ENCODE measurements at regions not wholly inside any gene's neighbourhood (a gene's known extent, or its start where the extent isn't known, plus 50 kb on each side); places are given as distances from the start of the nearest gene placed in this dataset.

DNA sequence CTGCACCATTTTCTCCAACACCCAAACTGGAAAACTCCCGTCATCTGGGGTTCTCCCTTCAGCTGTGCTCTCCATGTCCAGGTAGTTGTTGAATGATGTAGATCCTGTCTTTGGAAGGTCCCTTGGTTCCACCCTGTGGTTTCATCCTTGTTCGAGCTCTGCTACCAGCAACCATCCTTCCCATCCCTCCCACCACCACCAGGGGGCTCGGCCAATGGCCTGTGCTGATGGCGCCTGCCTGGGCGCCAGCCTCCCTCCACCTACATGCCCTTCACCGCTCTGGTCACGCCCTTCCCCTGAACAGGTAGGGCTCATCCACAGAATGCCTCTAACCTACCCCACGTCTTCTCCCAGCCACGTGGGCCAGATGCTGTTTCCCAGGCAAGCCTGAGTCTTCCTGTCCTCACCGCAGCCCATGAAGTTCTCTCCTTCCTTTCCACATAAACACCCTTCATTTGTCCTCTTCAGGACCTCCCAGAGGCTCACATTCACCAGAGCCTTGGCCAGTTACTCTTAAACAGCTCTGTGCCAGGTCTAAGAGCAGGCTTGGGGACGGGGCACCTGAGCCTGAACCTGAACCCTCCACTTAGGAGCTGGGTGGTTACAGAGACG, 75.1 kb upstream of the DUSP22 start:
- H3K27ac ChIP-seq (replicated peaks), result no peak overlapping the region
- no peaks in the 10 kb centered on the region for H3K27me3 ChIP-seq (ENCODE audit: insufficient read depth, poor library complexity, severe bottlenecking)
- TF ChIP-seq, protein P1, sequence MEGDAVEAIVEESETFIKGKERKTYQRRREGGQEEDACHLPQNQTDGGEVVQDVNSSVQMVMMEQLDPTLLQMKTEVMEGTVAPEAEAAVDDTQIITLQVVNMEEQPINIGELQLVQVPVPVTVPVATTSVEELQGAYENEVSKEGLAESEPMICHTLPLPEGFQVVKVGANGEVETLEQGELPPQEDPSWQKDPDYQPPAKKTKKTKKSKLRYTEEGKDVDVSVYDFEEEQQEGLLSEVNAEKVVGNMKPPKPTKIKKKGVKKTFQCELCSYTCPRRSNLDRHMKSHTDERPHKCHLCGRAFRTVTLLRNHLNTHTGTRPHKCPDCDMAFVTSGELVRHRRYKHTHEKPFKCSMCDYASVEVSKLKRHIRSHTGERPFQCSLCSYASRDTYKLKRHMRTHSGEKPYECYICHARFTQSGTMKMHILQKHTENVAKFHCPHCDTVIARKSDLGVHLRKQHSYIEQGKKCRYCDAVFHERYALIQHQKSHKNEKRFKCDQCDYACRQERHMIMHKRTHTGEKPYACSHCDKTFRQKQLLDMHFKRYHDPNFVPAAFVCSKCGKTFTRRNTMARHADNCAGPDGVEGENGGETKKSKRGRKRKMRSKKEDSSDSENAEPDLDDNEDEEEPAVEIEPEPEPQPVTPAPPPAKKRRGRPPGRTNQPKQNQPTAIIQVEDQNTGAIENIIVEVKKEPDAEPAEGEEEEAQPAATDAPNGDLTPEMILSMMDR (IDR thresholded peaks at IDR 0.05; ENCODE audit: insufficient read depth, low read length), result peak; percentile 64
- TF ChIP-seq, protein P2, sequence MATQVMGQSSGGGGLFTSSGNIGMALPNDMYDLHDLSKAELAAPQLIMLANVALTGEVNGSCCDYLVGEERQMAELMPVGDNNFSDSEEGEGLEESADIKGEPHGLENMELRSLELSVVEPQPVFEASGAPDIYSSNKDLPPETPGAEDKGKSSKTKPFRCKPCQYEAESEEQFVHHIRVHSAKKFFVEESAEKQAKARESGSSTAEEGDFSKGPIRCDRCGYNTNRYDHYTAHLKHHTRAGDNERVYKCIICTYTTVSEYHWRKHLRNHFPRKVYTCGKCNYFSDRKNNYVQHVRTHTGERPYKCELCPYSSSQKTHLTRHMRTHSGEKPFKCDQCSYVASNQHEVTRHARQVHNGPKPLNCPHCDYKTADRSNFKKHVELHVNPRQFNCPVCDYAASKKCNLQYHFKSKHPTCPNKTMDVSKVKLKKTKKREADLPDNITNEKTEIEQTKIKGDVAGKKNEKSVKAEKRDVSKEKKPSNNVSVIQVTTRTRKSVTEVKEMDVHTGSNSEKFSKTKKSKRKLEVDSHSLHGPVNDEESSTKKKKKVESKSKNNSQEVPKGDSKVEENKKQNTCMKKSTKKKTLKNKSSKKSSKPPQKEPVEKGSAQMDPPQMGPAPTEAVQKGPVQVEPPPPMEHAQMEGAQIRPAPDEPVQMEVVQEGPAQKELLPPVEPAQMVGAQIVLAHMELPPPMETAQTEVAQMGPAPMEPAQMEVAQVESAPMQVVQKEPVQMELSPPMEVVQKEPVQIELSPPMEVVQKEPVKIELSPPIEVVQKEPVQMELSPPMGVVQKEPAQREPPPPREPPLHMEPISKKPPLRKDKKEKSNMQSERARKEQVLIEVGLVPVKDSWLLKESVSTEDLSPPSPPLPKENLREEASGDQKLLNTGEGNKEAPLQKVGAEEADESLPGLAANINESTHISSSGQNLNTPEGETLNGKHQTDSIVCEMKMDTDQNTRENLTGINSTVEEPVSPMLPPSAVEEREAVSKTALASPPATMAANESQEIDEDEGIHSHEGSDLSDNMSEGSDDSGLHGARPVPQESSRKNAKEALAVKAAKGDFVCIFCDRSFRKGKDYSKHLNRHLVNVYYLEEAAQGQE (IDR thresholded peaks at IDR 0.05; ENCODE audit: insufficient replicate concordance, low read depth), result no peak
- no peak overlapping the region for H3K4me3 ChIP-seq (replicated peaks; ENCODE audit: insufficient read depth, low read length)
- peak in 1 of 2 experiments; percentile 23 for DNase-seq (ENCODE audit: low read depth in 1 of 2, low spot score in 1 of 2)

DNA sequence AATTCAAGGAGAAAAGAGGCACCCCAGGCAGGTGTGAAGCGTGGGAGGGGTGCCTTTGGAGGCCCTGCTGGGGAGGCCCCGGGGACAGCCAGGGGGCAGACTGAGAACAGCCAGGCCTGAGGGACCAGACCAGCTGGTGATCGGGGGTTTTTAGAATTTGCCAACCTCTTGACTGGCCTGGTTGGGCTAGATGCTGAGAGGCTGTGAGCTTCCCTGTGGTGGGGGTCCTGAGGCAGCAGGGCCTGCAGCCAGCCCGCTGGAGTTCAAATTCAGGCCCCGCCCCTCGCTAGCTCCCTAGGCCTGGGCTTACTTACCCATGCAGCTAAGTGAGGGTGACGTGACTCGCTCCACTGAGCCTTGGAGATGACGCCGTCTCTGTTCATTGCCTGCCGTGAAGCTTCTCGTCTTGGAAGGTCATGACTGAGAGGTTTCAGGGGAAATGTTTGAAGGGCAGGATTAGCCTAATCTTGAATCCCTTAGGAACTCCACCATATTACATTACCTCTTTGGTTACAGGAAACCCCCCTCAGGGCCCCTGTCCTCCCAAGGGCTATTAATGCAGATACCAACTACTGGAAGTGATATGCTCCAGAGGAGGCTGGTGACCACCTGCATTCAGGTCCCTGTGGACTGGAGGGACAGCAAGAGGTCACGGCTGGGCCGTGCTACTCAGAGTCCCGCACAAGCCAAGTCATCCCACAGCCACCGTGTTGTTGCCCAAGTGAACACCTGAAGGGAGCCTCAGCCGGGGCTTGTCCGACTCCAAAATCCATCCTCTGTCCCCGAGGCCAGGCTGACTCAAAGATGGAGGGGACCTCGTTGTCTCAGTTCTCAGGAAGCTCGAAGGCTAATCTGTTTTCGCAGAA, 73.9 kb upstream of the DUSP22 start:
- TF ChIP-seq, protein P1 (IDR thresholded peaks at IDR 0.05; ENCODE audit: insufficient read depth, low read length), result no peak
- no peak for TF ChIP-seq GABPA (IDR thresholded peaks at IDR 0.05; ENCODE audit: low read depth)
- no peak for TF ChIP-seq POLR2AphosphoS5 (IDR thresholded peaks at IDR 0.05; ENCODE audit: low read depth)
- no peak for TF ChIP-seq SPI1 (IDR thresholded peaks at IDR 0.05; ENCODE audit: borderline replicate concordance, low read depth)
- TF ChIP-seq, protein P2 (IDR thresholded peaks at IDR 0.05; ENCODE audit: insufficient replicate concordance, low read depth), result no peak
- Histone ChIP-seq H3K27me3 (ENCODE audit: insufficient read depth, poor library complexity, severe bottlenecking) (no peaks in the 10 kb centered on the region), H3K4me3 (replicated peaks; ENCODE audit: insufficient read depth, low read length) (no peak overlapping the region), H3K27ac (replicated peaks) (no peak overlapping the region)
- no peak for DNase-seq (ENCODE audit: low read depth in 1 of 2, low spot score in 1 of 2)

DNA sequence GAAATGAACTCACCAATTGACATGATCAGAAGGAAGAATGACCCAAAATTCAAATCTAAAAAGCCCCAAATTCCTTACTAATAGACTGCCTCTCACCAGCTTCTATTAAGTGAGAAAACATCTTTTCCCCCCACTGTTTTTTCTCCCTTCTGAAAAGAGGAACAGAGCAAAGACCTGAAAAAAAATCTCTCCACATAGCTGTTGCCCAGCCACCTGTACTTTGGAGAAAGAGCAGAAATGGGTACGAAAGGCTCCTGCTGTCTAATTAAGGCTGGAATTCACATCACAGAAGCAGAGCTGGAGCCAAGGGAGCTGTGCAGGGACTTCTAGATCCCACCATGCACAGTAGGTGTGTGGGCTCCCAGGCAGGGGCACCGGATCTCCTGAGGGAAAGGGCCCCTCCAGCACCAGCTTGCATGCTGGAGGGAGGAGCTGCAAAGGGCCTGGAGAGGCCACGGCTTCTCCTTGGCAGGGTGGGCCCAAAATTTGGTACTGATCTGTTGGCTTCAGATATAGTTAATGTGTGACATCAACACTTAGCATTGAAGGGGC, 73.2 kb upstream of the DUSP22 start:
- Histone ChIP-seq H3K27me3 (ENCODE audit: insufficient read depth, poor library complexity, severe bottlenecking) (no peaks in the 10 kb centered on the region), H3K27ac (replicated peaks) (no peak overlapping the region), H3K4me3 (replicated peaks; ENCODE audit: insufficient read depth, low read length) (no peak overlapping the region)
- TF ChIP-seq, protein P2 (IDR thresholded peaks at IDR 0.05; ENCODE audit: insufficient replicate concordance, low read depth), result no peak
- peak; percentile 70 for TF ChIP-seq SPI1 (IDR thresholded peaks at IDR 0.05; ENCODE audit: borderline replicate concordance, low read depth)
- no peak for DNase-seq (ENCODE audit: low read depth in 1 of 2, low spot score in 1 of 2)
